Activated CD8-positive, alpha-beta memory T cell treated with anti-CD3 and anti-CD28 coated beads, Interleukin-2, amount 10 ng/mL, durations not matched to agents 7 days and 5 days (primary cell): ENCODE measurements at regions not wholly inside any gene's neighbourhood (a gene's known extent, or its start where the extent isn't known, plus 50 kb on each side); places are given as distances from the start of the nearest gene placed in this dataset.
A peak's percentile ranks its signal among the peaks of the same experiment; 100 is the strongest.
"Not testable (repeated sequence)": the region's sequence is repeated elsewhere in the genome, so short reads cannot be mapped to it uniquely, and the experiment has no call there.

Experiments used
- ATAC-seq: fragments of 150-1000 bp; cut with Tn5 transposase; one replicate; pipeline ENCODE4 v1.10.0; 2021; ENCODE audit warnings: moderate library complexity
- CTCF ChIA-PET: fragments of 350-600 bp; sonication (Branson Sonifier 250); formaldehyde crosslinking; loops from one replicate; lab custom pipeline; 2021; ENCODE audit warnings: antibody characterized with exemption; lab: Charles Lee
- DNase-seq: peaks from one replicate; pipeline ENCODE4 v3.0.0-alpha.2; 2020
- H3K27ac Mint-ChIP-seq: one replicate; pipeline ENCODE4 v1.8.0; 2021; ENCODE audit warnings: mild to moderate bottlenecking, mixed read lengths
- H3K27me3 Mint-ChIP-seq: one replicate; pipeline ENCODE4 v1.8.0; 2021; ENCODE audit warnings: mixed read lengths
- H3K36me3 Mint-ChIP-seq: one replicate; pipeline ENCODE4 v1.8.0; 2021; ENCODE audit warnings: mild to moderate bottlenecking, mixed read lengths
- H3K4me1 Mint-ChIP-seq: one replicate; pipeline ENCODE4 v1.8.0; 2021; ENCODE audit warnings: mixed read lengths
- H3K4me3 Mint-ChIP-seq: one replicate; pipeline ENCODE4 v1.8.0; 2021; ENCODE audit warnings: mild to moderate bottlenecking, moderate library complexity, mixed read lengths
- H3K9me3 Mint-ChIP-seq: one replicate; pipeline ENCODE4 v1.8.0; 2022; ENCODE audit warnings: low read depth, mixed read lengths

- CTCF ChIA-PET = no interaction called here
- DNase-seq (peak; percentile 15), ATAC-seq (no peak)
- Mint-ChIP-seq H3K4me1 (no peaks in the 10 kb centered on the region), H3K4me3 (no peak overlapping the region), H3K9me3 (no peaks in the 10 kb centered on the region), H3K36me3 (no peaks in the 10 kb centered on the region), H3K27ac (no peak overlapping the region), H3K27me3 (peaks cover 7% of the 10 kb centered on the region)
Measured at GRCh38 chr5:6287176-6287575, 91.2 kb downstream of the MED10 start.

GRCh38 chr5:6286404-6286803 is 91.9 kb downstream of the MED10 start:
- DNase-seq (no peak), ATAC-seq (no peak)
- CTCF ChIA-PET = no interaction called here
- Mint-ChIP-seq H3K27me3 (peaks cover 7% of the 10 kb centered on the region), H3K4me3 (no peak overlapping the region), H3K36me3 (no peaks in the 10 kb centered on the region), H3K4me1 (no peaks in the 10 kb centered on the region), H3K9me3 (no peaks in the 10 kb centered on the region), H3K27ac (no peak overlapping the region)

GRCh38 chr5:6284491-6284890 is 93.9 kb downstream of the MED10 start:
- H3K27me3 Mint-ChIP-seq, H3K9me3 Mint-ChIP-seq, H3K36me3 Mint-ChIP-seq, H3K27ac Mint-ChIP-seq, DNase-seq, H3K4me1 Mint-ChIP-seq, H3K4me3 Mint-ChIP-seq, CTCF ChIA-PET, ATAC-seq: not testable (repeated sequence)

- DNase-seq = no peak
- Mint-ChIP-seq H3K9me3 (no peaks in the 10 kb centered on the region), H3K36me3 (no peaks in the 10 kb centered on the region), H3K27ac (no peak overlapping the region), H3K4me1 (no peaks in the 10 kb centered on the region), H3K27me3 (peaks cover 4% of the 10 kb centered on the region), H3K4me3 (no peak overlapping the region)
- CTCF ChIA-PET = no interaction called here
- no peak for ATAC-seq
Measured at GRCh38 chr5:6282352-6282751, 96.0 kb downstream of the MED10 start.

- Mint-ChIP-seq H3K4me1 (no peaks in the 10 kb centered on the region), H3K4me3 (no peak overlapping the region), H3K36me3 (no peaks in the 10 kb centered on the region), H3K27me3 (peaks cover 4% of the 10 kb centered on the region), H3K27ac (no peak overlapping the region), H3K9me3 (no peaks in the 10 kb centered on the region)
- CTCF ChIA-PET = interaction anchor here (0.7 kb wide), 1 partner anchor 411 kb away, joined by 3 read pairs; no protein-coding TSS in a partner anchor
- ATAC-seq (no peak), DNase-seq (no peak)
Measured at GRCh38 chr5:6281818-6282217, 96.5 kb downstream of the MED10 start.

GRCh38 chr5:6280425-6281100 is 97.8 kb downstream of the MED10 start:
- H3K27me3 Mint-ChIP-seq = peaks cover 4% of the 10 kb centered on the region
- no peak for ATAC-seq
- H3K9me3 Mint-ChIP-seq = no peaks in the 10 kb centered on the region
- no peak overlapping the region for H3K27ac Mint-ChIP-seq
- no peaks in the 10 kb centered on the region for H3K4me1 Mint-ChIP-seq
- no peak overlapping the region for H3K4me3 Mint-ChIP-seq
- no peaks in the 10 kb centered on the region for H3K36me3 Mint-ChIP-seq
- CTCF ChIA-PET = no interaction called here
- DNase-seq = no peak

- Mint-ChIP-seq H3K27me3 (peaks cover 4% of the 10 kb centered on the region), H3K4me1 (no peaks in the 10 kb centered on the region), H3K27ac (no peak overlapping the region), H3K4me3 (no peak overlapping the region), H3K9me3 (no peaks in the 10 kb centered on the region), H3K36me3 (no peaks in the 10 kb centered on the region)
- peak; percentile 26 for DNase-seq
- ATAC-seq = no peak
- CTCF ChIA-PET = no interaction called here
Measured at GRCh38 chr5:6279607-6280006, 98.7 kb downstream of the MED10 start.

- Mint-ChIP-seq H3K27me3 (no peaks in the 10 kb centered on the region), H3K27ac (no peak overlapping the region), H3K4me3 (no peak overlapping the region), H3K9me3 (no peaks in the 10 kb centered on the region), H3K36me3 (no peaks in the 10 kb centered on the region), H3K4me1 (no peaks in the 10 kb centered on the region)
- ATAC-seq = no peak
- DNase-seq = peak; percentile 31
- CTCF ChIA-PET = no interaction called here
Measured at GRCh38 chr5:6274846-6275543, 103.4 kb downstream of the MED10 start.

GRCh38 chr5:6273749-6274148 is 104.6 kb downstream of the MED10 start:
- DNase-seq = no peak
- no peak for ATAC-seq
- no peak overlapping the region for H3K4me3 Mint-ChIP-seq
- H3K36me3 Mint-ChIP-seq = no peaks in the 10 kb centered on the region
- H3K27me3 Mint-ChIP-seq = no peaks in the 10 kb centered on the region
- CTCF ChIA-PET = no interaction called here
- no peaks in the 10 kb centered on the region for H3K9me3 Mint-ChIP-seq
- H3K4me1 Mint-ChIP-seq = no peaks in the 10 kb centered on the region
- no peak overlapping the region for H3K27ac Mint-ChIP-seq

GRCh38 chr5:6273090-6273735 is 105.1 kb downstream of the MED10 start:
- CTCF ChIA-PET = no interaction called here
- Mint-ChIP-seq H3K27me3 (no peaks in the 10 kb centered on the region), H3K9me3 (no peaks in the 10 kb centered on the region), H3K27ac (no peak overlapping the region), H3K4me1 (no peaks in the 10 kb centered on the region), H3K36me3 (no peaks in the 10 kb centered on the region), H3K4me3 (no peak overlapping the region)
- DNase-seq (peak; percentile 21), ATAC-seq (no peak)

GRCh38 chr5:6269925-6270324 is 108.4 kb downstream of the MED10 start:
- H3K27ac Mint-ChIP-seq = no peak overlapping the region
- no peaks in the 10 kb centered on the region for H3K9me3 Mint-ChIP-seq
- H3K4me1 Mint-ChIP-seq = no peaks in the 10 kb centered on the region
- no peak overlapping the region for H3K4me3 Mint-ChIP-seq
- ATAC-seq = no peak
- DNase-seq = no peak
- no peaks in the 10 kb centered on the region for H3K36me3 Mint-ChIP-seq
- CTCF ChIA-PET = no interaction called here
- H3K27me3 Mint-ChIP-seq = no peaks in the 10 kb centered on the region

- no peaks in the 10 kb centered on the region for H3K27me3 Mint-ChIP-seq
- DNase-seq (no peak), ATAC-seq (no peak)
- no peaks in the 10 kb centered on the region for H3K4me1 Mint-ChIP-seq
- H3K36me3 Mint-ChIP-seq = no peaks in the 10 kb centered on the region
- CTCF ChIA-PET = no interaction called here
- no peak overlapping the region for H3K4me3 Mint-ChIP-seq
- no peaks in the 10 kb centered on the region for H3K9me3 Mint-ChIP-seq
- no peak overlapping the region for H3K27ac Mint-ChIP-seq
Measured at GRCh38 chr5:6266671-6267197, 111.6 kb downstream of the MED10 start.

GRCh38 chr5:6264394-6264793 is 114.0 kb downstream of the MED10 start:
- CTCF ChIA-PET = no interaction called here
- no peaks in the 10 kb centered on the region for H3K4me1 Mint-ChIP-seq
- no peak overlapping the region for H3K4me3 Mint-ChIP-seq
- ATAC-seq = no peak
- no peak for DNase-seq
- H3K27ac Mint-ChIP-seq = no peak overlapping the region
- no peaks in the 10 kb centered on the region for H3K27me3 Mint-ChIP-seq
- no peaks in the 10 kb centered on the region for H3K9me3 Mint-ChIP-seq
- H3K36me3 Mint-ChIP-seq = no peaks in the 10 kb centered on the region
